ENCODE measurements at regions not wholly inside any gene's neighbourhood (a gene's known extent, or its start where the extent isn't known, plus 50 kb on each side); places are given as distances from the start of the nearest gene placed in this dataset.

DNA sequence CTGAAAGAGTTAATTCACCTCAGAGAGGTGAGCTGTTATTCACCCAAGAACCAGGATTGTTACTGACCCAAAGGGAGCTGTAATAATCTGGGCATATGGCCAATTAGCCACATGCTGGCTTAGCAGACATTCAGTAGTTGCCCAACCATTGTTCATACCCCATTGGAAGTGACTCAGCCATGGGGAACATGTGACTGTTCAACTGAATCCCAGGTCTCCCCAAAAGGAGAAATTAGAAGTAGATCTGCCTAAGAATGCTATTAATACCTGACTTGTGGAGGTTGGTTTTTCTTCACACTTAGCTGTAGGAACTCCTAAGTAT is 272.6 kb upstream of the UBE2E3 start:
- peak in 1 of 2 donors; percentile 32 for DNase-seq
- intact Hi-C loops (cut with DNase I; ENCODE audit: low total_unique reads): no loop called here
- H3K4me3 ChIP-seq: no peak overlapping the region
- TF ChIP-seq CTCF (IDR thresholded peaks at IDR 0.05) (no peak), EP300 (IDR thresholded peaks at IDR 0.05) (no peak), POLR2A (IDR thresholded peaks at IDR 0.05) (no peak), POLR2AphosphoS5 (IDR thresholded peaks at IDR 0.05) (peak in 1 of 3 donors; percentile 19)
- H3K9me3 ChIP-seq: no peaks in the 10 kb centered on the region
- no peaks in the 10 kb centered on the region for H3K36me3 ChIP-seq
- H3K27ac ChIP-seq: no peak overlapping the region
- no peaks in the 10 kb centered on the region for H3K4me1 ChIP-seq
- H3K27me3 ChIP-seq: no peaks in the 10 kb centered on the region

DNA sequence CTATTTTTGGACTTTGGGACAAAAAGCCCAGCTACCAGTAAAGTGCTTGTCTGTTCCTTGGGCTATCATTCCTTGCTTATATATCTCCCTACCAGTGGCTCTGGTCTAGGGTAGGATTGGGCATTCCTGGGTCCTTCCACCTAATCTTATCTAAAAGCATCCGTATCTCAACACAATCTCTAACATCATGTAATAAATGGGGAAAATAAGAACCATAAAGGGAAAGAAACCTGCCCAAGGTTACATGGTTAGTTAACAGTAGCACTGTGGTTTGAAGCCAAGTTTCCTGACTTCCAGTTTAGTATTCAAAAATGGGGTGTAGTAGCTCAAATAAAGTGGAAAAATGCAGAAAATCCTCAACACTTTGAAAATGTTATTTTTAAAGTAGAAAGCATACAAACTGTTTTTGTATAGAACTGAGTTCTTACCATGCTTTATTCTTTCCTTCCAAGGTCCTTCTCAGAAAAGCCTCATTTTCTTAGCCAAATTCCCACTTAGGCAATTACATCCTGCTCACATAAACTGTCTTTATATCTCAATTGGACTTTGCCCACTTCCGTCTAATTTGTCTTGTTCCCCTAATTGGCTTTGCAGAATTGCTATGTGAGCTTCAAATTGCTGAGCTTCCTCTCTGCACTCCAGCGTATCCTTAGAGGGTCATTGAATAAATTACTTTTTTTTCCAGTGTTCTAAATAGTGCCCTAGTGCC is 273.1 kb upstream of the UBE2E3 start:
- Histone ChIP-seq H3K27me3 (no peaks in the 10 kb centered on the region), H3K4me3 (no peak overlapping the region), H3K27ac (no peak overlapping the region), H3K9me3 (no peaks in the 10 kb centered on the region), H3K4me1 (no peaks in the 10 kb centered on the region), H3K36me3 (no peaks in the 10 kb centered on the region)
- DNase-seq: no peak
- intact Hi-C loops (cut with DNase I; ENCODE audit: low total_unique reads): no loop called here
- TF ChIP-seq CTCF (IDR thresholded peaks at IDR 0.05) (no peak), POLR2AphosphoS5 (IDR thresholded peaks at IDR 0.05) (no peak), EP300 (IDR thresholded peaks at IDR 0.05) (no peak), POLR2A (IDR thresholded peaks at IDR 0.05) (no peak)
- 42 to 57% (median 46%) methylated on average over 3 of the region's 3 CpGs for whole genome bisulfite sequencing, 5 donors

DNA sequence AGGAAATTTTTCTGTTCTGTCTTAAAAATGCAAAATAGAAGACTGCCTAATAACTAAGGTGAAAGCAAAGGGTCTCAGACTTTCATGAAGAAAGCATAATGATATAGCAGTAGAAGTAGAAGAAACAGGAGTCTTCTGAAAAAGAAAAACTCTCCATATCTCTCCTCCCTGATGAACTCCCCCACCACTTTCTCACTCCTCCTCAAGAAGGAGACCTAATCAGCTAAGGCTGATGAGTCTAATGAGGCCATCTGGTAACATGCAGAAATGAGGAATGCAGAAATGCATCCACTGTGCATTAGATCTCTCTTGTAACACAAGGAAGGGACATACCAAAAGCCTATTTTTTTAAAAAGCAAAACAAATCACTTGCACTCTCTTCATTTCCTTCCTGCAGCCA is 273.7 kb upstream of the UBE2E3 start:
- Histone ChIP-seq H3K27ac (no peak overlapping the region), H3K4me3 (no peak overlapping the region), H3K4me1 (no peaks in the 10 kb centered on the region), H3K27me3 (no peaks in the 10 kb centered on the region), H3K9me3 (no peaks in the 10 kb centered on the region), H3K36me3 (no peaks in the 10 kb centered on the region)
- intact Hi-C loops (cut with DNase I; ENCODE audit: low total_unique reads): no loop called here
- TF ChIP-seq CTCF (IDR thresholded peaks at IDR 0.05) (no peak), EP300 (IDR thresholded peaks at IDR 0.05) (no peak), POLR2A (IDR thresholded peaks at IDR 0.05) (no peak)
- DNase-seq: no peak

- Histone ChIP-seq H3K36me3 (no peaks in the 10 kb centered on the region), H3K27ac (no peak overlapping the region), H3K4me1 (no peaks in the 10 kb centered on the region), H3K9me3 (no peaks in the 10 kb centered on the region), H3K4me3 (no peak overlapping the region), H3K27me3 (no peaks in the 10 kb centered on the region)
- 73 to 92% (median 83%) methylated on average over 1 of the region's 1 CpG for WGBS, 5 donors
- DNase-seq: no peak
- no peak for TF ChIP-seq POLR2A (IDR thresholded peaks at IDR 0.05)
- TF ChIP-seq EP300 (IDR thresholded peaks at IDR 0.05): no peak
- intact Hi-C loops (cut with DNase I; ENCODE audit: low total_unique reads): no loop called here
Observed at GRCh38 chr2:180705551-180705950, 274.9 kb upstream of the UBE2E3 start.

GRCh38 chr2:180705122-180705521 is 275.3 kb upstream of the UBE2E3 start:
- Histone ChIP-seq H3K4me1 (no peaks in the 10 kb centered on the region), H3K27ac (no peak overlapping the region), H3K4me3 (no peak overlapping the region), H3K27me3 (no peaks in the 10 kb centered on the region), H3K36me3 (no peaks in the 10 kb centered on the region), H3K9me3 (no peaks in the 10 kb centered on the region)
- TF ChIP-seq EP300 (IDR thresholded peaks at IDR 0.05) (no peak), POLR2AphosphoS5 (IDR thresholded peaks at IDR 0.05) (no peak), POLR2A (IDR thresholded peaks at IDR 0.05) (no peak), CTCF (IDR thresholded peaks at IDR 0.05) (no peak)
- no peak for DNase-seq
- intact Hi-C loops (cut with DNase I; ENCODE audit: low total_unique reads): no loop called here
